GM13977 (cell line): ENCODE measurements at regions not wholly inside any gene's neighbourhood (a gene's known extent, or its start where the extent isn't known, plus 50 kb on each side); places are given as distances from the start of the nearest gene placed in this dataset.

Source experiments
- DNase-seq: peaks from one replicate; pipeline ENCODE4 v3.0.0; 2012; ENCODE audit warnings: low spot score
- CTCF ChIP-seq: IDR thresholded peaks from 2 replicates; pipeline ENCODE4 v1.5.1; 2012; ENCODE audit warnings: mild to moderate bottlenecking, control low read depth; ENCODE audit not compliant: insufficient read depth; ENCODE audit errors: extremely low read depth, missing control alignments
- in situ Hi-C: fragments of 300-500 bp; cut with MboI; formaldehyde crosslinking; loops from one replicate; pipeline ENCODE4 v1.12.0; 2022; ENCODE audit warnings: low sequenced_read_pairs, low pct_unique_long_range_greater_than_20kb, mixed read lengths, inconsistent platforms; ENCODE audit not compliant: unreplicated experiment

GRCh38 chr15:35649575-35649974, 103.6 kb upstream of the DPH6 start:
- TF ChIP-seq CTCF: no peak
- DNase-seq: no peak
- in situ Hi-C loops: no loop called here

DNA sequence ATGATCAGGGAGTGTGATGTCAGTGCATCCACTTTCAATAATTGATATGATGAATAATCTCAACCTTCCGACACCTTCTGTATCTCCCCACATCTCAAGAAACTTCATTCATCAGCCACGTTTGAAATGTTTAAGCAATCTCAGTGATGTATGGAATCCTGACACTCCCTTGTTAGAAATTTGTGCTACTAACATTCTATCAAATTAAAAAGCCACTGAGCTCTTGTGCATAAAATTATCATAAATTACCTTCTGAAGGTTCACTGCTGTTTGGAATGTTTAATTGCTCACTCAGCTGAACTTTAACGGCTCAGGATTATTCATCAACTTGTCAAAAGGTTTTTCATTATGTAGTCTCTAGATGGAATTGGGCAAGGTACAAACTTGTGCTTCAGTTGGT, 108.4 kb upstream of the DPH6 start:
- DNase-seq: no peak
- no peak for TF ChIP-seq CTCF
- in situ Hi-C loops: no loop called here

GRCh38 chr15:35657679-35658311, 111.8 kb upstream of the DPH6 start:
- no peak for DNase-seq
- in situ Hi-C loops: no loop called here
- TF ChIP-seq CTCF: no peak

GRCh38 chr15:35663956-35664355, 118.0 kb upstream of the DPH6 start:
- in situ Hi-C loops: no loop called here
- DNase-seq: no peak

GRCh38 chr15:35665896-35666536, 120.1 kb upstream of the DPH6 start:
- in situ Hi-C loops: no loop called here

More at GRCh38 chr15:35663956-35664355, 118.0 kb upstream of the DPH6 start:
- no peak for TF ChIP-seq CTCF

DNA sequence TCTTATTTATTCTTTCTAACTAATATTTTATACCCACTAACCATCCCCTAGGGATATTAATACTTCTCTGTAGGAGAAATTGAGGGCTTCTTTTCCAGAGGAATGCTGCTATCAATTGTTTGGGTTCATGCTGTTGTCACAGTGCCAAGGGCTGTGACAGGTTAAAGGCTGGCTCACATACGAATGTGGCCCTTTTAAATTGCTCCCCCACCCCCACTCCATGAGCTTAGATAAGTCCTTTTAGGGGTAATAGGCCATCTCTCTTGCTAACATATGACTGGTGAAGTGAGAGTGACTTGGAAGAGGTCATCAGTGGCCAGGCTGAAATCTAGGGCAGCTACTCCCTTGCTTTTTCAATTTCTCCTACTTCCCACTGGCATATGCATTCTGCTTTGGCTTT, 121.9 kb upstream of the DPH6 start:
- no peak for DNase-seq

More at GRCh38 chr15:35665896-35666536, 120.1 kb upstream of the DPH6 start:
- TF ChIP-seq CTCF: no peak
- no peak for DNase-seq

More for the DNA sequence above, 121.9 kb upstream of the DPH6 start:
- TF ChIP-seq CTCF: no peak
- in situ Hi-C loops: no loop called here
